ENCODE measurements at regions not wholly inside any gene's neighbourhood (a gene's known extent, or its start where the extent isn't known, plus 50 kb on each side); places are given as distances from the start of the nearest gene placed in this dataset.

DNA sequence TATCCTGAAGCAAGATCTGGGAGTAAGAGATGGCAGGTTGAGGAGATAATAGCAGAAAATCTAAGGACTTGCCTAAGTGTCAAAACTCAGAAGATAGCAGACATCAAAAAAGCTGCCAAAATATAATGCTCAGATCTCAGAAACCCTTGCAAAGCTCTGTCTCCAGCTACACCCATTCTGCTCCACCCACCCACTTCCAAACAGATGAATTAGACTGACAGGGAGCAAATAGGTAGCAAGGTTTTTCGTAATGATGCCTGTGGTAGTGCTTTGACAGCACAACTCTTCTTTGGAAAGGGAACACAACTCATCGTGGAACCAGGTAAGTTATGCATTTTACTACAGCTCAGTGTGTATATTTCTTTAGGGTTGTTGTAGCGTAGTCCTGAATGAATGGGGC, 132.6 kb downstream of the DAD1 start:
- TF ChIP-seq POLR2A (IDR thresholded peaks at IDR 0.05) = no peak
- TF ChIP-seq CTCF (IDR thresholded peaks at IDR 0.05 in 8 of 11, conservative IDR thresholded peaks at IDR 0.05 in 3 of 11) = no peak
- TF ChIP-seq POLR2AphosphoS5 (IDR thresholded peaks at IDR 0.05) = no peak
